Endothelial cell of umbilical vein (primary cell): ENCODE measurements at regions not wholly inside any gene's neighbourhood (a gene's known extent, or its start where the extent isn't known, plus 50 kb on each side); places are given as distances from the start of the nearest gene placed in this dataset.

Source experiments
- BruUV-seq: library from RNA; stranded (reverse); fragments of 400-500 nt; replicated peaks from 2 replicates; lab custom pipeline; 2021; lab: Mats Ljungman, UMichigan
- CTCF ChIA-PET: fragments of 300-600, 350-600 bp; sonication (Branson Sonifier 250); formaldehyde crosslinking; loops from one replicate; lab custom pipeline; 2021; ENCODE audit warnings: antibody characterized with exemption, inconsistent platforms; lab: Charles Lee
- POLR2A ChIA-PET: fragments of 300-600, 350-600 bp; sonication (Branson Sonifier 250); formaldehyde crosslinking; loops from one replicate; lab custom pipeline; 2021; ENCODE audit warnings: antibody characterized with exemption, inconsistent platforms; lab: Charles Lee
- DNase-seq: peaks from one replicate; pipeline ENCODE4 v3.0.0-alpha.2; 2011; ENCODE audit warnings: low read depth, low spot score
- FAIRE-seq: peaks from 2 replicates; lab custom pipeline; 2011; peaks lifted over from hg19 to GRCh38; lab: Jason Lieb, UNC
- H2AFZ ChIP-seq: 2 replicates; pipeline ENCODE4 v1.6.0; 2012; ENCODE audit warnings: low read depth, low read length, control low read depth, inconsistent platforms
- H3K27ac ChIP-seq: 2 replicates; pipeline ENCODE4 v1.5.1; 2011; ENCODE audit warnings: low read depth, mild to moderate bottlenecking, control low read depth, low read length, moderate library complexity; ENCODE audit not compliant: insufficient read depth
- H3K27me3 ChIP-seq, 2 experiments: 2 replicates each; pipeline versions ENCODE4 v1.6.0 to v1.6.1; 2011; ENCODE audit warnings: low read length in 2 of 2, mixed read lengths in 1 of 2; ENCODE audit not compliant: control insufficient read depth in 2 of 2, insufficient read depth in 2 of 2
- H3K36me3 ChIP-seq, 2 experiments: 2 replicates in 1 of 2; 3 replicates in 1 of 2; pipeline ENCODE4 v1.5.1; 2011; ENCODE audit warnings: low read length in 2 of 2, mild to moderate bottlenecking in 1 of 2, moderate library complexity in 1 of 2; ENCODE audit not compliant: control insufficient read depth in 2 of 2, insufficient read depth in 2 of 2; ENCODE audit errors: extremely low read depth in 1 of 2
- H3K4me1 ChIP-seq: 3 replicates; pipeline ENCODE4 v1.5.1; 2011; ENCODE audit warnings: mild to moderate bottlenecking, low read length; ENCODE audit not compliant: control insufficient read depth, insufficient read depth; ENCODE audit errors: extremely low read depth
- H3K4me2 ChIP-seq: 2 replicates; pipeline ENCODE4 v1.6.1; 2011; ENCODE audit warnings: low read length, control low read depth, mixed read lengths; ENCODE audit not compliant: insufficient read depth
- H3K4me3 ChIP-seq, 3 experiments: fragments of 200-600 bp in 1 of 3; sonication (generic), shearing (Covaris generic) in 1 of 3; replicated peaks in 1 of 3; 2 replicates each; pipeline ENCODE4 v1.5.1; 2011 to 2016; ENCODE audit warnings: control low read depth in 3 of 3, low read length in 3 of 3, mild to moderate bottlenecking in 2 of 3, inconsistent platforms in 1 of 3, low read depth in 1 of 3, moderate library complexity in 1 of 3; ENCODE audit not compliant: insufficient read depth in 1 of 3
- H3K79me2 ChIP-seq: 2 replicates; pipeline ENCODE4 v1.6.0; 2012; ENCODE audit warnings: low read length, inconsistent platforms; ENCODE audit not compliant: control insufficient read depth, insufficient read depth
- H3K9ac ChIP-seq: replicated peaks from 2 replicates; pipeline ENCODE3; 2011; ENCODE audit warnings: low read length, control low read depth; ENCODE audit not compliant: insufficient read depth; ENCODE audit errors: extremely low read depth
- H3K9me1 ChIP-seq: replicated peaks from 3 replicates; pipeline ENCODE4 v1.6.0; 2011; ENCODE audit warnings: mild to moderate bottlenecking, low read length; ENCODE audit not compliant: control insufficient read depth, insufficient read depth; ENCODE audit errors: extremely low read depth
- H3K9me3 ChIP-seq: replicated peaks from 2 replicates; pipeline ENCODE4 v1.5.1; 2012; ENCODE audit warnings: low read length, inconsistent platforms; ENCODE audit not compliant: control insufficient read depth, insufficient read depth
- H4K20me1 ChIP-seq: replicated peaks from 2 replicates; pipeline ENCODE3; 2011; ENCODE audit warnings: mild to moderate bottlenecking, low read length; ENCODE audit not compliant: control insufficient read depth, insufficient read depth; ENCODE audit errors: extremely low read depth
- EZH2 ChIP-seq: IDR thresholded peaks from 2 replicates; pipeline ENCODE4 v1.6.1; 2012; ENCODE audit warnings: borderline replicate concordance, low read depth, mild to moderate bottlenecking, moderate library complexity, low read length, inconsistent platforms; ENCODE audit not compliant: severe bottlenecking
- FOS ChIP-seq: IDR thresholded peaks from 2 replicates; pipeline ENCODE4 v1.6.1; 2011; ENCODE audit warnings: mild to moderate bottlenecking, low read length, moderate library complexity, borderline replicate concordance; ENCODE audit not compliant: insufficient read depth
- GATA2 ChIP-seq: IDR thresholded peaks from 2 replicates; pipeline ENCODE4 v1.7.0; 2011; ENCODE audit warnings: low read depth, mild to moderate bottlenecking, moderate library complexity, mixed read lengths, low read length; ENCODE audit not compliant: insufficient read length, insufficient read depth
- JUN ChIP-seq: IDR thresholded peaks from 2 replicates; pipeline ENCODE4 v1.6.1; 2011; ENCODE audit warnings: borderline replicate concordance, low read depth; ENCODE audit not compliant: insufficient read length, insufficient read depth
- MYC ChIP-seq: IDR thresholded peaks from one replicate; pipeline ENCODE4 v1.6.1; 2011; ENCODE audit warnings: mild to moderate bottlenecking, low read depth, low read length
- POLR2A ChIP-seq: IDR thresholded peaks from 2 replicates; pipeline ENCODE4 v1.6.1; 2012; ENCODE audit warnings: low read depth, mild to moderate bottlenecking, control low read depth, low read length
- POLR2AphosphoS5 ChIP-seq: IDR thresholded peaks from 2 replicates; pipeline ENCODE4 v1.6.1; 2012; ENCODE audit warnings: low read depth, mild to moderate bottlenecking, control low read depth, low read length, moderate library complexity; ENCODE audit not compliant: insufficient read depth
- dilution Hi-C: fragments of 300-500 bp; cut with MboI; formaldehyde crosslinking; loops from one replicate; pipeline ENCODE4 v1.15.0; 2019; ENCODE audit warnings: low sequenced_read_pairs; ENCODE audit not compliant: extremely low pct_ligation_motif_present
- intact Hi-C: fragments of 100-400 bp; cut with micrococcal nuclease; formaldehyde crosslinking; loops from one replicate; pipeline ENCODE4 v1.10.0; 2022
- TF ChIP-seq, protein P1 (sequence below), 2 donors: IDR thresholded peaks; 1 replicate in 1 of 2; 2 replicates in 1 of 2; pipeline ENCODE4 v1.5.1; 2011; ENCODE audit warnings: low read length in 2 of 2, mild to moderate bottlenecking in 2 of 2, moderate library complexity in 2 of 2, control low read depth in 1 of 2, inconsistent platforms in 1 of 2, low read depth in 1 of 2; ENCODE audit not compliant: insufficient read depth in 1 of 2; ENCODE audit errors: extremely low read depth in 1 of 2
- TF ChIP-seq, protein P2 (sequence below): IDR thresholded peaks from 2 replicates; pipeline ENCODE4 v1.6.1; 2011; ENCODE audit not compliant: insufficient read depth, insufficient read length

DNA sequence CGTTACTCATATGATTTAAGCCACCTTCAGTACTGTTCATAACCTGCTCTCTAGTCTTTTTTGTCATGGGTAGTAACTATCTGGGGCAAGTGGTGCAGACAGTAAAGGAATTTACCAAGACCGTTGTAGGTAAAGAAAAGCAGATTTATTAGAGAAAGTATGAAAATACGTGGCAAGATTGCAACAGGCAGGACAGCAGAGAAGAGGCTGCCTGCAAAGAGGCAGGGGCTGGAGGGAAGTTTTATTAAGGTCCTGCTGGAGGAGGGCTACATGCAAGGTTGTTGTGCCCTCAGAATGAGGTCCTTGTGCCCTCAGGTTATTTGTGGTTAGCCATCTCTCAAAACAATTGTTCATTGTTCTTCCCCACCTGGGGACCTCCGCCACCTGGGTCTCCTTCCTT is 444.3 kb downstream of the BCKDHB start:
- CTCF ChIA-PET: no interaction called here
- Histone ChIP-seq H3K4me1 (no peaks in the 10 kb centered on the region), H3K9me1 (no peaks in the 10 kb centered on the region), H3K27ac (no peak overlapping the region), H3K27me3 (no peaks in the 10 kb centered on the region), H3K4me3 (no peak overlapping the region), H4K20me1 (no peaks in the 10 kb centered on the region), H3K36me3 (no peaks in the 10 kb centered on the region), H2AFZ (no peak overlapping the region), H3K79me2 (no peaks in the 10 kb centered on the region), H3K9ac (no peak overlapping the region), H3K9me3 (no peaks in the 10 kb centered on the region), H3K4me2 (no peak overlapping the region)
- dilution Hi-C loops: no loop called here
- BruUV-seq: no TSS peak
- POLR2A ChIA-PET: no interaction called here
- intact Hi-C loops: no loop called here
- no peak for FAIRE-seq
- no peak for DNase-seq
- TF ChIP-seq POLR2A: no peak
- no peak for TF ChIP-seq EZH2
- no peak for TF ChIP-seq FOS
- TF ChIP-seq JUN: no peak
- no peak for TF ChIP-seq GATA2
- TF ChIP-seq, protein P1, sequence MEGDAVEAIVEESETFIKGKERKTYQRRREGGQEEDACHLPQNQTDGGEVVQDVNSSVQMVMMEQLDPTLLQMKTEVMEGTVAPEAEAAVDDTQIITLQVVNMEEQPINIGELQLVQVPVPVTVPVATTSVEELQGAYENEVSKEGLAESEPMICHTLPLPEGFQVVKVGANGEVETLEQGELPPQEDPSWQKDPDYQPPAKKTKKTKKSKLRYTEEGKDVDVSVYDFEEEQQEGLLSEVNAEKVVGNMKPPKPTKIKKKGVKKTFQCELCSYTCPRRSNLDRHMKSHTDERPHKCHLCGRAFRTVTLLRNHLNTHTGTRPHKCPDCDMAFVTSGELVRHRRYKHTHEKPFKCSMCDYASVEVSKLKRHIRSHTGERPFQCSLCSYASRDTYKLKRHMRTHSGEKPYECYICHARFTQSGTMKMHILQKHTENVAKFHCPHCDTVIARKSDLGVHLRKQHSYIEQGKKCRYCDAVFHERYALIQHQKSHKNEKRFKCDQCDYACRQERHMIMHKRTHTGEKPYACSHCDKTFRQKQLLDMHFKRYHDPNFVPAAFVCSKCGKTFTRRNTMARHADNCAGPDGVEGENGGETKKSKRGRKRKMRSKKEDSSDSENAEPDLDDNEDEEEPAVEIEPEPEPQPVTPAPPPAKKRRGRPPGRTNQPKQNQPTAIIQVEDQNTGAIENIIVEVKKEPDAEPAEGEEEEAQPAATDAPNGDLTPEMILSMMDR (IDR thresholded peaks at IDR 0.05; ENCODE audit: extremely low read depth in 1 of 2, insufficient read depth in 1 of 2, low read depth in 1 of 2, low read length in 2 of 2): no peak
- no peak for TF ChIP-seq POLR2AphosphoS5
- no peak for TF ChIP-seq MYC
- TF ChIP-seq, protein P2, sequence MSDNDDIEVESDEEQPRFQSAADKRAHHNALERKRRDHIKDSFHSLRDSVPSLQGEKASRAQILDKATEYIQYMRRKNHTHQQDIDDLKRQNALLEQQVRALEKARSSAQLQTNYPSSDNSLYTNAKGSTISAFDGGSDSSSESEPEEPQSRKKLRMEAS: no peak
